Activated naive CD8-positive, alpha-beta T cell treated with anti-CD3 and anti-CD28 coated beads, Interleukin-2, amount 10 ng/mL, durations not matched to agents 7 days and 5 days (primary cell): ENCODE measurements at regions not wholly inside any gene's neighbourhood (a gene's known extent, or its start where the extent isn't known, plus 50 kb on each side); places are given as distances from the start of the nearest gene placed in this dataset.

Source experiments
- ATAC-seq: fragments of 150-1000 bp; cut with Tn5 transposase; one replicate; pipeline ENCODE4 v1.10.0; 2021; ENCODE audit warnings: low read depth, moderate library complexity
- POLR2A ChIA-PET: fragments of 350-600 bp; sonication (Branson Sonifier 250); formaldehyde crosslinking; loops from one replicate; lab custom pipeline; 2021; ENCODE audit warnings: antibody characterized with exemption; lab: Charles Lee
- DNase-seq: peaks from one replicate; pipeline ENCODE4 v3.0.0; 2021
- H3K27ac Mint-ChIP-seq: one replicate; pipeline ENCODE4 v1.8.0; 2022; ENCODE audit warnings: mild to moderate bottlenecking, mixed read lengths
- H3K27me3 Mint-ChIP-seq: one replicate; pipeline ENCODE4 v1.8.0; 2022; ENCODE audit warnings: mild to moderate bottlenecking, moderate library complexity, mixed read lengths
- H3K36me3 Mint-ChIP-seq: one replicate; pipeline ENCODE4 v1.8.0; 2021; ENCODE audit warnings: mild to moderate bottlenecking, mixed read lengths
- H3K4me1 Mint-ChIP-seq: one replicate; pipeline ENCODE4 v1.8.0; 2021; ENCODE audit warnings: mixed read lengths
- H3K4me3 Mint-ChIP-seq: one replicate; pipeline ENCODE4 v1.8.0; 2022; ENCODE audit warnings: mild to moderate bottlenecking, moderate library complexity, mixed read lengths
- H3K9me3 Mint-ChIP-seq: one replicate; pipeline ENCODE4 v1.8.0; 2021; ENCODE audit warnings: mixed read lengths

DNA sequence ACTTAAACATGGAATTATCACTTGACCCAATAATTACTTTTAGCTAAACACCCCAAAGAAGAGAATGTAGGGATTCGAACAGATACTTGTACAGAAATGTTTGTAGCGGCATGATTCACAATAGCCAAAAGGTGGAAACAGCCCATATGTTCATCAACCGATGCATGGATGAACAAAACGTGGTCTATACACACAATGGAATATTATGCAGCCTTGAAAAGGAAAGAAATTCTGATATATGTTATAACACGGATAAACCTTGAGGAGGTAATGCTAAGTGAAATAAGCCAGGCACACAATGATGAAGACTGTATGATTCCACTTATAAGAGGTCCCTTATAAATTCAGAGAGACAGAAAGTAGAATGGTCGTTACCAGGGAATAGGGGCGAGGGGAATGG is 659.4 kb downstream of the MED13L start:
- Mint-ChIP-seq H3K27me3 (no peaks in the 10 kb centered on the region), H3K36me3 (no peaks in the 10 kb centered on the region), H3K27ac (no peak overlapping the region), H3K4me3 (no peak overlapping the region), H3K4me1 (no peaks in the 10 kb centered on the region), H3K9me3 (peaks cover 7% of the 10 kb centered on the region)
- DNase-seq (no peak), ATAC-seq (no peak)
- POLR2A ChIA-PET = no interaction called here

- POLR2A ChIA-PET = no interaction called here
- DNase-seq = no peak
- Mint-ChIP-seq H3K4me3 (no peak overlapping the region), H3K27ac (no peak overlapping the region), H3K36me3 (no peaks in the 10 kb centered on the region), H3K27me3 (no peaks in the 10 kb centered on the region), H3K4me1 (no peaks in the 10 kb centered on the region), H3K9me3 (peaks cover 7% of the 10 kb centered on the region)
- no peak for ATAC-seq
Observed at GRCh38 chr12:115617391-115617790, 660.1 kb downstream of the MED13L start.

GRCh38 chr12:115611477-115611876 is 666.0 kb downstream of the MED13L start:
- Mint-ChIP-seq H3K27me3 (no peaks in the 10 kb centered on the region), H3K4me3 (no peak overlapping the region), H3K36me3 (no peaks in the 10 kb centered on the region), H3K4me1 (no peaks in the 10 kb centered on the region), H3K9me3 (peaks cover under 1% of the 10 kb centered on the region), H3K27ac (no peak overlapping the region)
- no peak for DNase-seq
- POLR2A ChIA-PET = no interaction called here
- ATAC-seq = no peak

DNA sequence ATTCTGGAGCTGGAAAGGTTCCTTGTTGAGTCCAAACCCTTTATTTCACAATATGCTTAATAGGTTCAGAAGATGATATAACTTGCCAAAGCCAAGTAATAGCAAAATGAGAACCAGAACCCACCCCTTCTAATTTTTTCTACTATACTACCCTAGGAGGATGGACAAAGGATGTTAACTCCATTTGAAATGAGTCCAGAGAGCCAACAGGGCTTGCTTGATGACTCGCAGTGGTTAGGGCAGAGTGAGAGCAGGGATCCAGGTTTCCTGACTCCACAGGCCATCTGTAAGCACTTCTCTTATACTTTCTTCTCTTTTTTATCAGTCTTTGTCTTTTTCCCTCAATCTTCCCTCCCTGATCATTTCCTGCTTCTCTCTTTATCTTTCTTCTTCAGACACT is 668.1 kb downstream of the MED13L start:
- no peak for DNase-seq
- ATAC-seq = no peak
- no peak overlapping the region for H3K27ac Mint-ChIP-seq
- H3K27me3 Mint-ChIP-seq = no peaks in the 10 kb centered on the region
- H3K36me3 Mint-ChIP-seq = no peaks in the 10 kb centered on the region
- H3K4me1 Mint-ChIP-seq = no peaks in the 10 kb centered on the region
- POLR2A ChIA-PET = no interaction called here
- H3K9me3 Mint-ChIP-seq = peaks cover 5% of the 10 kb centered on the region
- no peak overlapping the region for H3K4me3 Mint-ChIP-seq

- no peak overlapping the region for H3K27ac Mint-ChIP-seq
- no peak for DNase-seq
- no peaks in the 10 kb centered on the region for H3K36me3 Mint-ChIP-seq
- POLR2A ChIA-PET = no interaction called here
- H3K9me3 Mint-ChIP-seq = peaks cover 5% of the 10 kb centered on the region
- H3K4me3 Mint-ChIP-seq = no peak overlapping the region
- no peaks in the 10 kb centered on the region for H3K4me1 Mint-ChIP-seq
- no peaks in the 10 kb centered on the region for H3K27me3 Mint-ChIP-seq
- no peak for ATAC-seq
Observed at GRCh38 chr12:115606040-115606439, 671.5 kb downstream of the MED13L start.

DNA sequence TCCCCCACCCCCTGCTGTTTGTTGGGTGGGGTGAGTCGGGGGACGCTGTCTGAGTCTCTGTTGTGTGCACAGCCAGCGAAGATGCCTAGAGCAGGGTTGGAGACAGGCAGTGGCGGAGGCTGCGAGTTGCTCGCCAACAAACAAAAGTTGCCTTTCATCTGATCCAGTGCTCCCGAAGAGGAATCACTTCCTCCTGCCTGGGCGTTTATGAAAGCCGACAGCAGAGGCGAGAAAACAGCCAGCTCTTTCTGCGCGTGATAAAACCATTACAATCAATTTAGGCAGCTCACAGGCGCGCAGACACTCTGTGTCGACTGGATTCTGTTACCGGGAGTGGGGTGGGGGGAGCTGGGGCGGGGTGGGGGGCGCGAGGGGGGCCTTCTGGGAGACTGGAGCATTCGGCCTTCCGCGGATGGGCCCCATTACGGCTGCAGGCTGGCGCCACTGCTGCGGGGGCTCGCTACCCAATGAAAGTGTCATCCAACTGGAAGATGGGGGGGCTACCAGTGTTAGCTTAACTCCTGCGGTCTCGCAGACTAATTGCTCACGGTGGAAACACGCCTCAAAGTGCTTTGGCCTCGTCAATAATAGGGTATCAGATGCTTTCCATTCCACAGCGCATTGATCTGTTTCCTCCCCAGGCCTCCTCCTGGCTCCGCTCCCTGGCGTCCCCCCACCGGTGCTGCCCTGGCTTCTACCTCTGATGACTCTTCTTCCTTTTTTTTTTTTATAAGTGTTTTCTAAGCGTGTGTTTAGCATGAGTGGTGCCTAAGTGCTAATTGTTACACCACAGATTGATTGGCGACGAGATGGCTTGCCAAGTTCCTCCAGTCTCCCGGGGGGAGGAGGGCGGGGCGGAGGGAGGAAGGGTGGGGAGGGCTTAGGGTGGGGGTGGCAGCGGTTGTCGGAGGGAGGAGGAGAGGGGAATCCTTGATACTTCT is 678.4 kb downstream of the MED13L start:
- peaks cover 4% of the 10 kb centered on the region for H3K9me3 Mint-ChIP-seq
- no peak for ATAC-seq

DNA sequence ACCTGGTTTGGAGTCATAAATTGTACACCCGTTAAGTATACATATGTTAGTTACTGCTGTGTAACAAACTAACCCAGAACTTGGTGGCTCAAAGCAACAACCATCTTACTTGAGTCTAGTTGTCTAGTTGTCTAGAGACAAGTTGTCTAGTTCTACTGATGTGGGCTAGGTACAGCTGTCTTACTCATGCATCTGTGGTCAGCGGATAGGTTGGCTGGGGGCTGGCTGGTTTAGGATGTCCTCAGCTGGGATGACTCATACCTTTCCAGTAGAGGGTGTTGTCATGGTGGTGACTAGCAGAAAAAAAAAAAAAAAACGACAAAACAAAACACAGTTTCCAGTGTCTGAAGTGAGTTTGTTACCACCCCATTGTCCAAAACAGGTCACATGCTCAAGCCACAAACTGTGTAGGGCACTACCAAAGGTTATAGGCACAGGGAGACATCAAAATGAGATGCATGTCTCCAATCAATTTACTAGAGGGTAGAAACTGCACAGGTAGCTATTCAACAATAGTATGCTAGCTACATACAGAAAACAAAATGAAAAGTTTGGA is 680.3 kb downstream of the MED13L start:
- no peaks in the 10 kb centered on the region for H3K4me1 Mint-ChIP-seq
- H3K27ac Mint-ChIP-seq = no peak overlapping the region
- H3K9me3 Mint-ChIP-seq = peaks cover 6% of the 10 kb centered on the region
- H3K27me3 Mint-ChIP-seq = peaks cover 8% of the 10 kb centered on the region
- H3K4me3 Mint-ChIP-seq = no peak overlapping the region
- H3K36me3 Mint-ChIP-seq = no peaks in the 10 kb centered on the region
- no peak for ATAC-seq
- POLR2A ChIA-PET = no interaction called here
- no peak for DNase-seq

More for the DNA sequence above, 678.4 kb downstream of the MED13L start:
- no peak overlapping the region for H3K27ac Mint-ChIP-seq
- H3K4me1 Mint-ChIP-seq = no peaks in the 10 kb centered on the region
- no peak overlapping the region for H3K4me3 Mint-ChIP-seq
- peaks cover 8% of the 10 kb centered on the region for H3K27me3 Mint-ChIP-seq
- no peaks in the 10 kb centered on the region for H3K36me3 Mint-ChIP-seq
- POLR2A ChIA-PET = interaction anchor here (0.6 kb wide), 1 partner anchor 891 kb away, joined by 7 read pairs; no protein-coding TSS in a partner anchor
- no peak for DNase-seq

- Mint-ChIP-seq H3K27me3 (no peaks in the 10 kb centered on the region), H3K27ac (no peak overlapping the region), H3K36me3 (no peaks in the 10 kb centered on the region), H3K9me3 (peaks cover 6% of the 10 kb centered on the region), H3K4me1 (no peaks in the 10 kb centered on the region), H3K4me3 (no peak overlapping the region)
- POLR2A ChIA-PET = no interaction called here
- no peak for ATAC-seq
- DNase-seq = no peak
Observed at GRCh38 chr12:115588131-115588530, 689.4 kb downstream of the MED13L start.

DNA sequence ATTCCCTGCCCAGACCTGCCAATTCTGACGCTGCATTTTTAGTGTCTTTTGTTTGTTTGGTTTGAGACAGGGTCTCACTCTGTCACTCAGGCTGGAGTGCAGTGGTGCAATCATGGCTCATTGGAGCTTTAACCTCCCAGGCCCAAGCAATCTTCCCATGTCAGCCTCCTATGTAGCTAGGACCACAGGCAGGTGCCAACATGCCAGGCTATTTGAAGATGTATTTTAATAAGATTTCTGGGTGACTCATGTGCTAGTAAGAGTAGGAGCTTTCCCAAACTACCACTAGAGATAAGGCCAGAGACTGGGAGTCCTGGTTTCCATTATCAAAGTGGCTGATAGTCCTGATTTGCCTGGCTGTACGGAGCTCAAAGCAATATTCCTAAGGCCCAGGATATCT is 693.3 kb downstream of the MED13L start:
- H3K36me3 Mint-ChIP-seq = no peaks in the 10 kb centered on the region
- peaks cover 6% of the 10 kb centered on the region for H3K9me3 Mint-ChIP-seq
- H3K4me3 Mint-ChIP-seq = no peak overlapping the region
- no peak for DNase-seq
- no peaks in the 10 kb centered on the region for H3K4me1 Mint-ChIP-seq
- no peak for ATAC-seq
- no peak overlapping the region for H3K27ac Mint-ChIP-seq
- POLR2A ChIA-PET = no interaction called here
- H3K27me3 Mint-ChIP-seq = peaks cover 3% of the 10 kb centered on the region

DNA sequence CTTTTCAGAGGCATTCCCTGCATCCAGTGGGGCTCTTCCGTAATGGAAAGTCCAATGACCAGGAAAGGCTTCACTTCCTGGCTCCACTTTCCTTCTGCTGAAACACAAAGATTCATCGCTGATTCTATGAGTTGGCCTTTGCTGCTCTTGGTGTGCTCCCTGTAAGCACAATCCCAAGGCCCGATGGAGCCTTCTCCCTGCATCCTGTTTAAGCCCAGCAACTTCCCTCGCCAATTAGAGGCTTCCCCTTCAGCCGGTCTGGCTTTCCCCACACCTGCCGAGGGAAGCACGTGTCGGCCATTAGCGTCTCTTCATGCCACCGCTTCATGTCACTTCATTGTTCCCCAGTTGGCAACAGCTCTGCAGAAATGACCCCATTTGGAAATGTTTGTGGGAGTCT is 693.9 kb downstream of the MED13L start:
- ATAC-seq (no peak), DNase-seq (no peak)
- no peak overlapping the region for H3K4me3 Mint-ChIP-seq
- no peak overlapping the region for H3K27ac Mint-ChIP-seq
- H3K4me1 Mint-ChIP-seq = no peaks in the 10 kb centered on the region
- no peaks in the 10 kb centered on the region for H3K36me3 Mint-ChIP-seq
- peaks cover 6% of the 10 kb centered on the region for H3K9me3 Mint-ChIP-seq
- H3K27me3 Mint-ChIP-seq = peaks cover 3% of the 10 kb centered on the region
- POLR2A ChIA-PET = no interaction called here

DNA sequence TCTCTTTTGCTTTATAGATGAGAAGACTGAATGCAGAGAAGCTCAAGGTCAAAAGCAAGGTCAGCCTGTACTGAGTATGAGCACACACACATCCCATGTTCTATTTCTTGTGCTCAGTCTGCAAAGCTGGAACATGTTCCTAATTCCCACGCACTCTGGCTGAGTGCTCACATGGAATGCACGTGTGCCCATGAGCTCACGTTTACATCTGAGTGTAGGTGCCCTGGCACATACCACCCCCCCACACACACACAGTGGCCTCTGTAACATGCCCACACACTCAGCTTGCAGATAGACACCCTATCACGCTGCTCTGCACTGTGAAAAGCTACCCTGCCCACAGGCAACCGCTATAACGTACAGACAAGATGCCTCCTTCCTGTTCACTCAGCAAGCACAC is 700.1 kb downstream of the MED13L start:
- POLR2A ChIA-PET = no interaction called here
- H3K27me3 Mint-ChIP-seq = no peaks in the 10 kb centered on the region
- H3K4me3 Mint-ChIP-seq = no peak overlapping the region
- DNase-seq (no peak), ATAC-seq (no peak)
- no peaks in the 10 kb centered on the region for H3K9me3 Mint-ChIP-seq
- no peaks in the 10 kb centered on the region for H3K4me1 Mint-ChIP-seq
- H3K36me3 Mint-ChIP-seq = no peaks in the 10 kb centered on the region
- no peak overlapping the region for H3K27ac Mint-ChIP-seq

DNA sequence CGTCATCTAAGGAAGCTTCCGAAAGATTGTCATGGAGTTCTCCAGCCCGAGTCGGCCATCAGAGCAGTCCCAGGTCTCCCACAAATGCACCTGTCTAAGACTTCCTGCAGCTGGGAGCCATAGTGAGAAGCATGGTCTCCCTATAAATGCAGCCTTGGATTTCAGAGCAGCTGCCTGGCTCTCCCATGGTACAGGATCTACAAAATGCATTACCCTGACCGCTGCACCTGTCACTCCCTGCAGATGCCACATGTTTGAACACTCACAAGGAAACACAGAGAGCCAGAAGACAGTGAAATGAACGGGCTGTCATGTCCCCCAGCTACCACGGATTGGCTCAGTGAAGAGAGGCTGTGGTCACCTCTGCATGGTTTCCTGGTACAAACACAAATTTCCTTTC is 702.7 kb downstream of the MED13L start:
- ATAC-seq = no peak
- POLR2A ChIA-PET = no interaction called here

GRCh38 chr12:115572440-115572839 is 705.1 kb downstream of the MED13L start:
- no peaks in the 10 kb centered on the region for H3K36me3 Mint-ChIP-seq
- DNase-seq = no peak
- peaks cover 4% of the 10 kb centered on the region for H3K9me3 Mint-ChIP-seq
- H3K27me3 Mint-ChIP-seq = no peaks in the 10 kb centered on the region
- H3K4me1 Mint-ChIP-seq = no peaks in the 10 kb centered on the region
- no peak for ATAC-seq
- no peak overlapping the region for H3K27ac Mint-ChIP-seq
- H3K4me3 Mint-ChIP-seq = no peak overlapping the region
- POLR2A ChIA-PET = no interaction called here

More for the DNA sequence above, 702.7 kb downstream of the MED13L start:
- no peaks in the 10 kb centered on the region for H3K27me3 Mint-ChIP-seq
- no peaks in the 10 kb centered on the region for H3K36me3 Mint-ChIP-seq
- no peak overlapping the region for H3K27ac Mint-ChIP-seq
- H3K4me3 Mint-ChIP-seq = no peak overlapping the region
- H3K4me1 Mint-ChIP-seq = no peaks in the 10 kb centered on the region
- no peak for DNase-seq
- peaks cover 4% of the 10 kb centered on the region for H3K9me3 Mint-ChIP-seq

DNA sequence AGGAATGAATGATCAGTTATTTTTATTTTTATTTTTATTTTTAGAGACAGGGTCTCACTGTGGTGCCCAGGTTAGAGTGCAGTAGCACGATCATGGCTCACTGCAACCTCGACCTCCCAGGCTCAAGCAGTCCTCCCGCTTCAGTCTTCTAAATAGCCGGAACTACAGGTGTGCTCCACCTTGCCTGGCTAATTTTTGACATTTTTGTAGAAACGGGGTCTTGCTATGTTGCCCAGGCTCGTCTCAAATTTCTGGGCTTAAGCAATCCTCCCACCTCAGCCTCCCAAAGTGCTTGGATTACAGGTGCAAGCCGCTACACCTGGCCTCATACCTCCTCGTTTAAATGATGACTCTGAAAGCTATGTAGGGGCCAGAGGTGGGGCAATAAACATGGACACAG is 706.0 kb downstream of the MED13L start:
- Mint-ChIP-seq H3K4me3 (no peak overlapping the region), H3K36me3 (no peaks in the 10 kb centered on the region), H3K4me1 (no peaks in the 10 kb centered on the region), H3K27me3 (no peaks in the 10 kb centered on the region), H3K9me3 (peaks cover 4% of the 10 kb centered on the region), H3K27ac (no peak overlapping the region)
- ATAC-seq = no peak
- no peak for DNase-seq
- POLR2A ChIA-PET = no interaction called here
